ENCODE measurements at regions not wholly inside any gene's neighbourhood (a gene's known extent, or its start where the extent isn't known, plus 50 kb on each side); places are given as distances from the start of the nearest gene placed in this dataset.

- Histone ChIP-seq H3K4me3 (no peak overlapping the region), H3K36me3 (replicated peaks; ENCODE audit: insufficient read depth, low read depth) (no peaks in the 10 kb centered on the region), H3K4me1 (ENCODE audit: insufficient read depth) (no peaks in the 10 kb centered on the region), H3K9me2 (replicated peaks; ENCODE audit: insufficient read depth) (no peaks in the 10 kb centered on the region), H3K9me3 (ENCODE audit: low read depth) (no peaks in the 10 kb centered on the region), H2AFZ (no peak overlapping the region), H3K27me3 (no peaks in the 10 kb centered on the region), H3K27ac (no peak overlapping the region), H3K79me2 (no peaks in the 10 kb centered on the region), H3K4me2 (no peak overlapping the region), H4K20me1 (ENCODE audit: insufficient read depth, poor library complexity, severe bottlenecking) (no peaks in the 10 kb centered on the region)
- 90% methylated on average over 12 of the region's 12 CpGs for WGBS (ENCODE audit: low lambda C conversion rate, missing lambda C conversion rate)
- TF ChIP-seq EZH2 (IDR thresholded peaks at IDR 0.05; ENCODE audit: borderline replicate concordance) (no peak), CTCF (IDR thresholded peaks at IDR 0.05; ENCODE audit: poor library complexity) (no peak), EZH2phosphoT487 (IDR thresholded peaks at IDR 0.05; ENCODE audit: low read depth, severe bottlenecking, unreplicated experiment) (no peak)
- DNase-seq (ENCODE audit: low spot score): no peak
These were observed 117.9 kb downstream of the CYLD start for GRCh38 chr16:50859628-50860360.

- no peak for DNase-seq (ENCODE audit: low spot score)
- Histone ChIP-seq H2AFZ (no peak overlapping the region), H3K36me3 (replicated peaks; ENCODE audit: insufficient read depth, low read depth) (no peaks in the 10 kb centered on the region), H3K79me2 (no peaks in the 10 kb centered on the region), H3K4me3 (no peak overlapping the region), H3K9me2 (replicated peaks; ENCODE audit: insufficient read depth) (no peaks in the 10 kb centered on the region), H3K27ac (no peak overlapping the region), H3K9me3 (ENCODE audit: low read depth) (no peaks in the 10 kb centered on the region), H3K4me2 (no peak overlapping the region), H3K4me1 (ENCODE audit: insufficient read depth) (no peaks in the 10 kb centered on the region), H4K20me1 (ENCODE audit: insufficient read depth, poor library complexity, severe bottlenecking) (no peaks in the 10 kb centered on the region), H3K27me3 (no peaks in the 10 kb centered on the region)
- 85% methylated on average over 9 of the region's 10 CpGs for WGBS (ENCODE audit: low lambda C conversion rate, missing lambda C conversion rate)
- TF ChIP-seq EZH2 (IDR thresholded peaks at IDR 0.05; ENCODE audit: borderline replicate concordance) (no peak), EZH2phosphoT487 (IDR thresholded peaks at IDR 0.05; ENCODE audit: low read depth, severe bottlenecking, unreplicated experiment) (no peak), CTCF (IDR thresholded peaks at IDR 0.05; ENCODE audit: poor library complexity) (no peak)
These were observed 117.2 kb downstream of the CYLD start for GRCh38 chr16:50858877-50859627.

- no peak overlapping the region for H3K4me3 ChIP-seq
- no peak for DNase-seq (ENCODE audit: low spot score)
- no peaks in the 10 kb centered on the region for H3K4me1 ChIP-seq (ENCODE audit: insufficient read depth)
- WGBS (ENCODE audit: low lambda C conversion rate, missing lambda C conversion rate): 93% methylated on average over 6 of the region's 6 CpGs
- no peak overlapping the region for H3K27ac ChIP-seq
- H3K36me3 ChIP-seq (replicated peaks; ENCODE audit: insufficient read depth, low read depth): no peaks in the 10 kb centered on the region
- H3K9me2 ChIP-seq (replicated peaks; ENCODE audit: insufficient read depth): no peaks in the 10 kb centered on the region
- no peaks in the 10 kb centered on the region for H4K20me1 ChIP-seq (ENCODE audit: insufficient read depth, poor library complexity, severe bottlenecking)
- H2AFZ ChIP-seq: no peak overlapping the region
- no peaks in the 10 kb centered on the region for H3K79me2 ChIP-seq
- TF ChIP-seq CTCF (IDR thresholded peaks at IDR 0.05; ENCODE audit: poor library complexity): no peak
- no peak for TF ChIP-seq EZH2phosphoT487 (IDR thresholded peaks at IDR 0.05; ENCODE audit: low read depth, severe bottlenecking, unreplicated experiment)
- TF ChIP-seq EZH2 (IDR thresholded peaks at IDR 0.05; ENCODE audit: borderline replicate concordance): no peak
- H3K9me3 ChIP-seq (ENCODE audit: low read depth): no peaks in the 10 kb centered on the region
- no peak overlapping the region for H3K4me2 ChIP-seq
- no peaks in the 10 kb centered on the region for H3K27me3 ChIP-seq
These were observed 116.5 kb downstream of the CYLD start for GRCh38 chr16:50858376-50858775.
